Omental fat pad (tissue), 3 donors: ENCODE measurements at regions not wholly inside any gene's neighbourhood (a gene's known extent, or its start where the extent isn't known, plus 50 kb on each side); places are given as distances from the start of the nearest gene placed in this dataset.

Experiments used
- ATAC-seq: fragments of 150-250 bp; one replicate; pipeline ENCODE4 v1.9.1; 2016; ENCODE audit warnings: mild to moderate bottlenecking, moderate library complexity; ENCODE audit not compliant: low FRiP score
- DNase-seq: peaks from one replicate; pipeline ENCODE4 v3.0.0-alpha.2; 2019; ENCODE audit warnings: low spot score
- TF ChIP-seq, protein P1 (sequence below), 3 donors: fragments of 450-650 bp; IDR thresholded peaks; one replicate each; pipeline ENCODE4 v1.5.1; 2016 to 2017; ENCODE audit warnings: antibody characterized with exemption in 3 of 3, mild to moderate bottlenecking in 3 of 3, moderate library complexity in 2 of 3

DNA sequence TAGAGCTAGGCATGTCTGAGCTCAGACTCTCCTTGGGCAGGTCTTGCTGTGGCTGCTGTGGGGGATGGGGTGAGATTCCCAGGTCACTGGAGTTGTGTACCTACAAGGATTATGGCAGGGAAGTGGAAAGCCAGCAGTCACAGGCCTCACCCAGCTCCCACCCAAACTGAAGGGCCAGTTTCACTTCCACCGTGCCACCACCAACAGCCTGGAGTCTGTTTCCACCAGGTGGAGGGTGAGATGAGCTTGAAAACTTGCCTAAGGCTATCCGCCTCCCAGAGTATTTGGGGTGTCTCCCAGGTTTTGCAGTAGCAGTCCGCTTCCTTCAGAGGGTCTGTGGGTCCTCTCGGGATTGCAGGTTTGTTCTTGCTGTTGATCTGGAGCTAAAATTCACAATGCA, 327.7 kb downstream of the PTPRC start:
- no peak for DNase-seq
- TF ChIP-seq, protein P1, sequence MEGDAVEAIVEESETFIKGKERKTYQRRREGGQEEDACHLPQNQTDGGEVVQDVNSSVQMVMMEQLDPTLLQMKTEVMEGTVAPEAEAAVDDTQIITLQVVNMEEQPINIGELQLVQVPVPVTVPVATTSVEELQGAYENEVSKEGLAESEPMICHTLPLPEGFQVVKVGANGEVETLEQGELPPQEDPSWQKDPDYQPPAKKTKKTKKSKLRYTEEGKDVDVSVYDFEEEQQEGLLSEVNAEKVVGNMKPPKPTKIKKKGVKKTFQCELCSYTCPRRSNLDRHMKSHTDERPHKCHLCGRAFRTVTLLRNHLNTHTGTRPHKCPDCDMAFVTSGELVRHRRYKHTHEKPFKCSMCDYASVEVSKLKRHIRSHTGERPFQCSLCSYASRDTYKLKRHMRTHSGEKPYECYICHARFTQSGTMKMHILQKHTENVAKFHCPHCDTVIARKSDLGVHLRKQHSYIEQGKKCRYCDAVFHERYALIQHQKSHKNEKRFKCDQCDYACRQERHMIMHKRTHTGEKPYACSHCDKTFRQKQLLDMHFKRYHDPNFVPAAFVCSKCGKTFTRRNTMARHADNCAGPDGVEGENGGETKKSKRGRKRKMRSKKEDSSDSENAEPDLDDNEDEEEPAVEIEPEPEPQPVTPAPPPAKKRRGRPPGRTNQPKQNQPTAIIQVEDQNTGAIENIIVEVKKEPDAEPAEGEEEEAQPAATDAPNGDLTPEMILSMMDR (IDR thresholded peaks at IDR 0.05): no peak
- ATAC-seq: no peak

DNA sequence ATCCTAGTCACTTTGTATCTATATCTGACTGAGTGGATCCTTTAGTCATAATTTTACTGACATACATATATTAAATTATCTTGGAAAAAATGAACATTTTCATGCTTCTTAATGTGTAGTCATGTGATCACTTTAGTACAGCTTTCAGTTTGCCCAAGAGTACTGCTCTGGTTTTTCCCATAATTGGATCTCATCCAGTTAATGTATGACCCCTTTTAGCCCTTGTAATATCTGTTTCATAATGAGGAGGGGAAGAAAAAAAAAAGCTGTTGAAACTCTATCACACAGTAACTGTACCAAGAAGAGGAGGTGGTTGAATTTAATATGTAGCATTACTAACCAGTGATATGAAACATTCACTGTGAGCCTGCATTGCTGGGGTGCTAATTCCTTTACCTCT, 328.7 kb downstream of the PTPRC start:
- TF ChIP-seq, protein P1 (IDR thresholded peaks at IDR 0.05): no peak
- DNase-seq: no peak
- no peak for ATAC-seq

DNA sequence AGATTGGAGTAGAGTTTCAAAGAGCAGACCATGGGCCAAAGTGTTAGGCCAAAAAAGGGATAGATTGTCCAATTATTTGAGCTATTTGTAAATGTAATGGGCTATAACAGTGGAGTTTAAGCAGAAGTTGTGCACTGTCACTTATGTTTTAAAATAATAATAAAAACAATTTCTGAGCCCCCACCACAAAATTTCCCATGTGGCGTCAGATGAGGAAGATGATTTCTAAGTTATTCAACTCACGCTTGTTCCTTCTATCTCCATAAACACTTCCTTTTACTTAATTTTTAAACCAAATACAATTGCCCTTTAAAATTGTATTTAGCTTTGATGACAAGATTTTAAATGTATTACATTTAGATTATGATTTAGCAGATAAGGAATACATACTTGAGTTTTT, 330.0 kb downstream of the PTPRC start:
- TF ChIP-seq, protein P1 (IDR thresholded peaks at IDR 0.05): no peak
- ATAC-seq: no peak
- DNase-seq: no peak

DNA sequence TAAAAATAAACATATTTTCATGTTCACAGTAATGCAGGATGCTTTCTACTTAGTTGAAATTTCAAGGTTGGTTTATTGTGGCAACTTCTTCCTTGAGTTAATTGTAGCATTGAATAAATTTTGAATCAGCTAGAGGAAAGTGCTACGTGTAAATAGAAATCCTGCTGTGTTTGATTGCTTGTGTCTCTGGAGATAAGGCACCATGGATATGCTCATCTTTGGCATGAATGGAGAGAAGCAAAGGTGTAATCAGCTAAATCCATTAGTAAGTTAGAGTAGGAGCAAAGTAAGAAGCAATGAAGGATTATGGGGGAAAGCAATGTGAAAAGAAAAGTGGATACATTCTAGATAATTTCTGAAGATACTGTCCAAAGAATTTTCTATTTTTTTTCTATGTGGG, 331.1 kb downstream of the PTPRC start:
- ATAC-seq (no peak), DNase-seq (no peak)
- TF ChIP-seq, protein P1 (IDR thresholded peaks at IDR 0.05): no peak

DNA sequence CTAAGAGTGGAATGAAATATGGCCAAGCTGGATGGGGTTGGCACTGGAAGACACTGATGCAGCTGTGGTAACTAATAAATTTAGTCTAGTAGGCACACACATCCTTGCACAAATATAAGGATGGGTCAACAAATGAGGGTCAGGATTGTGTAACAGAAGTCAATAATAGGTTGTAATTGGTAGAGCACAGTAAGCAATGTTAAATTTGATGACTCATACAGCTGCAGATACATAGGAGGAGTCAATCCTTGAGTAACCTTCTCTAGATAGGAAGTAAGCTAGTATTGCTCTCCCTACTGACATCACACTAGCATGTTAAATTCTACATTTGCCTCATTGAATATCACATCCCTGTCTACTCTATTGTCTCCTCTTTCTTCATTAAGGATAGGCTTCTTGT, 332.1 kb downstream of the PTPRC start:
- TF ChIP-seq, protein P1 (IDR thresholded peaks at IDR 0.05): no peak
- DNase-seq (no peak), ATAC-seq (no peak)

GRCh38 chr1:198977909-198978308, 339.1 kb downstream of the PTPRC start:
- DNase-seq (no peak), ATAC-seq (no peak)
- TF ChIP-seq, protein P1 (IDR thresholded peaks at IDR 0.05): no peak

DNA sequence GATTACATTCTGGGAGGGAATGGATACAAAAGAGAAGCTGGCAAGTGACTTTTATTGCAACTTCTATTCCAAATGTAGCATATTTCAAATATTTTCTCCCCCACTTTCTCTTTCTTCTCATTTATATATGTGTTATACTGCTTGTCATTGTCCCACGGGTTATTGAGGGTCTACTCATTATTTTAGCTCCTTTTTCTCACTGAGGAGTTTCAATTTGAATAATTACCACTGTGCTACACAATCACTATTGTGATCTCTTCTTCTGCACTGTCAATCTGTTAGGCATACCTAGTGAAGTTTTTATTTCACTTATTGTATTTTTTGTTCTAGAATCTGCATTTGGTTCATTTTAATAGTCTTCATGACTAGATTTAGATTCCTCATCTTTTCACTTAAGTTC, 339.7 kb downstream of the PTPRC start:
- TF ChIP-seq, protein P1 (IDR thresholded peaks at IDR 0.05): no peak
- DNase-seq (no peak), ATAC-seq (no peak)
